HT-29 (cell line): ENCODE measurements at regions not wholly inside any gene's neighbourhood (a gene's known extent, or its start where the extent isn't known, plus 50 kb on each side); places are given as distances from the start of the nearest gene placed in this dataset.

Experiments
- DNase-seq: peaks from one replicate; pipeline ENCODE4 v3.0.0-alpha.2; 2015; ENCODE audit warnings: low spot score

- no peak for DNase-seq
These were observed 53.8 kb downstream of the FZD10 start for GRCh38 chr12:130216031-130216430.

DNA sequence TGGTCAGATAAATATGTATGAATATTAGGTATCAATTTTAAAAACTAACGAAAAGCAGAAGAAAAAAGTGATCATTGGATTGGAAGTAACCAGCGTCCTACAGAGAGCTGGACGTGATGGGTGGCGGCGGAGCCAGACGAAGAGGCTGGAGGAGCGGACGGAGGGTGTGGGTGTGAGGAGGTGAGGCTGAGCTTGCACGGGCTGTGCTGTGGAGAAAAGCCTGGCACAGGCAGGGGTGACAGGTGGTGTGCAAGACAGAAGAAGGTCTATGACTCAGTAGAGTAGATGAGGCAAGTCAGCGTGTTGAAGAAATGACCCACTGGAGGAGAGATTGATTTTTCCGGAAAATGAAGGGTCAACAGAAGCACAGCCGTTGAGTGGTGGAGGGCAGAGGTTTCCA is 56.4 kb downstream of the FZD10 start:
- DNase-seq = no peak

DNA sequence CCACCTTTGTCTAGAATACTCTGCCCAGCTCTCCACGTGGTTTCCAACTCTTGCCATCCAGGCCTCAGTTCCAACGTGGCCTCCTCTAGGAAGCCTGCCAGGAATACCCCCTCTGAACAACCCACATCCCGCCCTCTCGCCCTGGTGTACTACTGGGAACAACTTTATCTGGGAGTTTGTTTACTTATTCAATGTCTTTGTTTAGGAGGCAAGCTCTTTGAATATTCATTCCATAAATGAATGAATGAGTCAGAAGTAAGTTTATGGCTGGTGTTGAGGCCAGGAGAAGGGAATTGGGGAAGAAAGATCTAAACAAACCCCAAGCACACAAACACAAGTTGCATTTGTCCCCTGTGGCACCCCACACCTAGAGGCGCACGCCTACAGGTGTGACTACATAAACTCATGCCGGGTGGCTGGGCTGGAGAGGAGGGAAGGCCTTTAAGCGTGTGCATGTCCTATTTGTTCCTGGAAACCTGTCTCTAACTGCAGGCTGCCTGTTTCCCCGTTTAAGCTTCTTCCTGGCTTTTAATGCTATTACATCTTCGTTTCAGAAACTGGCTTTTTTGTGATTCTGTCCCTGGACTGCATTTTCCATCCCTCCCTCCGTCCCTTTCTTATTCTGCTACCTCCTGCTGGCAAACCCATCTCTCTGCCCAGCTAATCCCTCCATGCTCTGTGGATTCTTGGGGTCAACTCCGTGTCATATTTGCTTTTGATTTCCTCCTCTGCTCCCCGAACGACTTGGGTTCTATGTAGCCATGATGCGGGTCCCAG is 57.9 kb downstream of the FZD10 start:
- no peak for DNase-seq

- no peak for DNase-seq
These were observed 58.4 kb downstream of the FZD10 start for GRCh38 chr12:130220706-130221100.

GRCh38 chr12:130222519-130223218 is 60.4 kb downstream of the FZD10 start:
- no peak for DNase-seq

DNA sequence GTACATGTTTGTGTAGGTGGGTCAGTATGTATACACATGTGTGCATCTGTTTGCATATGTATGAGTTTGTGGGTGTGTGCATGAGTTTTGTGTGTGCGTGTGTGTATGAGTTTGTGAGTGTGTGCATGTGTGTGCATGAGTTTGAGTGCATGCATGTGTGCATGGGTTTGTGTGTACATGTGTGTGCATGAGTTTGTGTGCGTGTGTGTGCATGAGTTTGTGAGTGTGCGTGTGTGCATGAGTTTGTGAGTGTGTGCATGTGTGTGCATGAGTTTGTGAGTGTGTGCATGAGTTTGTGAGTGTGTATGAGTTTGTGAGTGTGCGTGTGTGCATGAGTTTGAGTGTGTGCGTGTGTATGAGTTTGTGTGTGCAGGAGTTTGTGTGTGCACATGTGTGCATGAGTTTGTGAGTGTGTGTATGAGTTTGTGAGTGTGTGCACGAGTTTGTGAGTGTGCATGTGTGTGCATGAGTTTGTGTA is 61.5 kb downstream of the FZD10 start:
- no peak for DNase-seq

GRCh38 chr12:130224613-130225012 is 62.3 kb downstream of the FZD10 start:
- DNase-seq = no peak

GRCh38 chr12:130225347-130225746 is 63.1 kb downstream of the FZD10 start:
- no peak for DNase-seq

- no peak for DNase-seq
These were observed 63.9 kb downstream of the FZD10 start for GRCh38 chr12:130226126-130226525.

DNA sequence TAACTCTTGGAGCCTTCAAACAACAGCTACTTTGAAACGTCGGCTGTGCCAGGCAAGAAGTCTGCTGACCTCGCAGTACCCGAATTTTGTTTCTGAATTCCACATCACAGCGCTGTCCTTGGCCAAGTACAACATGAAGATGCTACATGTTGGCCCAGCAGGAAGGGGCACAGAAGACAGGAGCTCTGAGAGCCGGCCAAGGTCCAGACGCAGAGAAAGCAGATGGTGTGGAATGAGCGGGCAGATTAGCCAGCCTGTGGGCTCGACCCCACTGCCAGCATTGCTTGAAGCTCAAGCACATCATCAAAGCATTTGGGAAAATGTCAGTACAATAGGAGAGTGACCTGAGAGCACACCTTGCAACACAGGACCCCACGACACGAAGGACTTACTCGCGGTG is 64.5 kb downstream of the FZD10 start:
- no peak for DNase-seq

GRCh38 chr12:130227641-130228040 is 65.4 kb downstream of the FZD10 start:
- DNase-seq = no peak

GRCh38 chr12:130236446-130236845 is 74.2 kb downstream of the FZD10 start:
- no peak for DNase-seq

DNA sequence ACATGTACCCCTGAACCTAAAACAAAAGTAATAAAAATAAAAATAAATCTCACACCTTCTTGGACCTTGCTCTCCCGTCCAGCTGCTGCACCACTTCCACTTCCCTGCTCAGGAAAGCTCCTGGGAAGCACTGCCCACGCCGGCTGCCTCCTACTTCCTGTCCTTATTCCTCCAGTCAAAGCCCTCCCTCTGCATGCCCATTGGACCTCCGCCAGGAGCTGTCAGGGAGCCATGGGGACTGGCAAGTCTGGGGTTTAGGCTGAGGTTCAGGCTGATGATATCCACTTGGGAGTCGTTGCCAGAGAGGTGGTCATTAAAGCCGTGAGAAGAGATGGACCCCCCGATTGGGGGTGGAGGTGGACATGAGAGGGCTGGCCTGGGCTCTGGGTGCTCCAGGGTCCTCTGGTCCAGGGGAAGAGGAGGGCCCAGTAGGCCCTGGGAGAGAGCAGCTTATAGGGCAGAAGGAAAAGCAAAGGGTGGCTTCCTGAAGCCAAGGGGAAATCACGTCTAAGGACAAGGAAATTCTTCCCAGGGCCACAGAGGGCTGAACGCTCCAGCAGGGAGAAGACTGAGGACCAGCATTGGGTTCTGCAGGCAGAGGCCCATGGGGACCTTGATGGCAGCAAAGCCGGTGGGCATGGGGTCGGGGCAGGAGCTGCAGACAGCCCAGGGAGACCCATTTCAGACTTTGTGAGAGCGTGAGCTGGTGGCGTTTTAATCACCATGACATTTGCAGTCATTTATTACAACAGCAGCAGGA is 78.7 kb downstream of the FZD10 start:
- no peak for DNase-seq

GRCh38 chr12:130242506-130242905 is 80.2 kb downstream of the FZD10 start:
- DNase-seq = no peak

DNA sequence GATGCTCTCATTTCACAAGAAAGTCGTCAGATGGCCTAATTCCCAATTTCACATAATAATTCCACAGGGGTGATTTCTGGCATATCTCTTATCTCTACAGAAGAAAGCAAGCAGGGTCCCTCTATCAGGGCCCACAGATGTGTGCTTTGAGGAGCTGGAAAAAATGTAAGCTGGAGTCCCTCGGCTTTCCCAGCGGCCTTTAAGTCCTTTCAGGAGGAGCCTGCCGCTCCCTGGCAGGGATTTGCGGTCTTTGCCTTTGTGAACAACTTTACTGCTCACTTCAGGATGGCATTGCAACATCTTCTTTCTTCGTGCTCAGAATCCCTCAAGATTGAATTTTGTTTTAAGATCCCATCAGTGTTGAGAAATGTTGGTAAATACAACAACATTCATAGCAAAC is 83.0 kb downstream of the FZD10 start:
- DNase-seq = no peak

DNA sequence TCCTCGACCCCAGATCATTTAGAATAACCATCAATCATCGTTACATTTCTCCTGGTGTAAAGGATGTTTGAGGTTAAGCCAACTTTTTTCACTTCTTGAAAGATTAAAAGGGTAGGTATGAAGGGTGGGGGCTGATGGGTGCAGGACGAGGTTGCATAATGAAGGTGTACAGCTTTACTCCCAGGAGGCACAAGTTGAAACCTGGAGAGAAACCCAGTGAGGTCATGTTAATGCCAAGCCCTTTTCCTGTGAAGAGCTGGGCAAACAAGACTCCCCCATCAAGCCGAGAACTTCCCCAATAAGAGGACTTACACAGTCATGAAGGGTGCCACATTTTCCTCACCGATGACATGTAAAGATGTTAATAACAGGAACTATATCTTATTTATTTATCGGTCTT is 84.3 kb downstream of the FZD10 start:
- no peak for DNase-seq

DNA sequence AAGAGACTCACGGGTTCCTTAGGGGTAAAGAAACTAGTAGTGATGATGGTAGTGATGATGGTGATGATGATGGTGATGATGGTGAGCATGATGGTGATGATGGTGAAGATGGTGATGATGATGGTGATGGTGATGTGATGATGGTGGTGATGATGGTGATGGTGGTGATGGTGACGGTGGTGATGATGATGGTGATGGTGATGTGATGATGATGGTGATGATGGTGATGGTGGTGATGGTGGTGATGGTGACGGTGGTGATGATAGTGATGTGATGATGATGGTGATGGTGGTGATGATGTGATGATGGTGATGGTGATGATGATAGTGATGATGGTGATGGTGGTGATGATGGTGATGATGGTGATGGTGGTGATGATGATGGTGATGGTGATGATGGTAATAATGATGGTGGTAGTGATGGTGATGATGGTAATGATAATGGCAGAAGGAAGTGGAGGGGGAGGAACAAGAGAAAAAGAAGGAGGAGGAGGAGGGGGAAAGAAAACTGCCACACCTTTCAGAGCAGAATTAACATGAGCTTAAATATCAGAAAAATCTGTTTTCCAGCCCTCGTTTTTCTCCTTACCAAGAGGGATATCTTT is 85.5 kb downstream of the FZD10 start:
- no peak for DNase-seq

- DNase-seq = peak; percentile 8
These were observed 87.1 kb downstream of the FZD10 start for GRCh38 chr12:130249376-130249775.

DNA sequence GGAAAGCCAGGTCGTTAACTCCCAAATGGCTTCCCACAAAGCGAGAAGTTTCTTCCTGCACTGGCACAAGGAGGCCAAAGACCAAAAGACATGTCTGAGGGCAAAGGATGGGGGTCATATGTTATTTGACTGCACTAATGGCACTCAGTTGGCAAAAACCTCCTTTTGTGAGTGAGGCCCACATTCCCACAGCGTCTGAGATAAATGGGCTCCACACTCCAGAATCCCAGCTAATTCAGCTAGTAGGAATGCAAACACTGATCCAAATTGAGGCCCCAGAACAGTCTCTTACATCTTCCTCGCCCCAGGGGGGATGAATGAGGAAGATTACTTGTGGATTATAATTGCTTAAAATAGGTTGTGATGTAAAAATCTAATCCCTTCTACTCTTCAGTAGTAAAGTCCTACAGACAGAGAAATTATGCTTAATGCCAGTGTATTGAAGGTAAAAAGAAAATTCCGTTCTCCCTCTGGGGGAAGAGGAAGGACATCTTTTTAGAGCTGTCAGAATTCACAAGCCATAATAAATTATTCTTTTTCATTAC is 86.4 kb upstream of the PIWIL1 start:
- DNase-seq = no peak

DNA sequence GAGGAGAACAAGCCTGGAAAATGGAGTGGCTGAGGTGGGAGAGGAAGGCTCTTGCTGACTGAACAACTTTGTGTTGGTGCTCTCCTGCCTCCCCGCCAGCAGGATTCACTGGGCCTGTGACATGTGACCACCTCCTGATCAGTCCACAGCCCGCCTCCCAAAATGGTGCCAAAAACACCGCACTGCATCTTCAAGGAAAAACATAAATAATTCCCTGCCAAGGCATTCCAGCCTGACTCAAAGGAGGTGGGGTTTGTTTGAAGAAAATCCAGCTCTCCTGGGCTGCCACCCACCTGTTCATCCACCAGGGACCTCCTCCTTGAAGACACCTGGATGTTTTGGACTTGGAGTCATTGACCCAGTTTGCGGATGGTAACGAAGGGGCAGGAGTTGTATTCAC is 83.8 kb upstream of the PIWIL1 start:
- DNase-seq = peak; percentile 9

DNA sequence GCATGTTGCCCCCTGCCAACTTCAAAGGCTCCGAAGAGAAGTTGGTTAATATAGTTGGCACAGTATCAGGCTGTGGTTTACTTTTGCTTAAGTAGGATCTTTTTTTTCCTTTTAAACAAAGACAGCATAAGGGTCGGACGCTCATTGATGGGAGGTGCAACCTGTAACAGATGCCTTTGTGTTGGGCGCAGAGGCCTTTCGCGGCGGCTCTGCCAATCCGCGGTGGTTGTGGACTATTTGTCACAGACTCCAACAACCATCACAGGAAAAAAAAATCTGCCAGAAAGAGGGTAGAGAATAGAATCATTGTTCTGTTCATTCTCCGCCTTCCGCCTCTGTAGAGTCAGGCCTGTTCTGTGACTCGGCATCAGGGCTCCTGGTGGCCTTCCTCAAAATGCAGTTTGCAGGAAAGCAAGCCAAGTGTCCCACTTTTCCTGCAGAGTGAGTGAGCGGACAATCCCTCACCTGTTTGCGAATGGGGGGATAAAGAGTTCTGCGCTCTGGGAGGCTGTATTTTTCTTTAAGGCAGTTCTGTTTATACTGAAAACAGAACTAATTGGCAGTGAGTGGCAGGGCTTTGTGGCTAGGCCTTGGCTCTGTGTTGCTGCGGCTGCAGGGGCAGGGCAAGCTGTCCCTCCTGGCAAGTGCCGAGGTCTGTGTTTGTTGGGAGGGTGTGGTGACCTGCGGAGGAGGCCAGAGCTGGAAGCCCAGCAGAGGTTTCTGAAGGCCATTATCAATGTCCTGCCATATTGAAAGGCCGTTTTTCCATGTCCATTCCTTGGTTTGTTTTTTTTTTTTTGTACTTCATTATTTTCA is 83.0 kb upstream of the PIWIL1 start:
- peak; percentile 47 for DNase-seq
